Kidney tubule cell (primary cell): ENCODE measurements at regions not wholly inside any gene's neighbourhood (a gene's known extent, or its start where the extent isn't known, plus 50 kb on each side); places are given as distances from the start of the nearest gene placed in this dataset.

Source experiments
- DNase-seq: peaks from one replicate; pipeline ENCODE4 v3.0.0-alpha.2; 2018; ENCODE audit warnings: low spot score

DNA sequence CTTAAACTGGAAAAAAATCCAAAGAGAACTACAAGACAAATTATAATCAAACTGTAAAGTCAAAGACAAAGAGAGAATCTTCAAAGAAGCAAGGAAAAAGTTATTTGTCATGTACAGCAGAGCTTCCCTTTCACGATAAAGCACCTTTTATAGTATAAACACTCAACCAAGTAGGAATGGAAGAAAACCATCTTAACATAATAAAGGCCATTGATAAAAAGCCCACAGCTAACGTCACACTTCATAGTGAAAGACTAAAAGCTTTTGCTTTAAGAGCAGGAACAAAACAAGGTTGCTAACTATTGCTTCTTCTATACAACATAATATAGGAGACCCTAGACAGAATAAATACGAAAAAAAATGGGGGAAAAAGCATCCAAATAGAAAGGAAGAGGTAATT, 595.7 kb upstream of the POU3F4 start:
- no peak for DNase-seq

DNA sequence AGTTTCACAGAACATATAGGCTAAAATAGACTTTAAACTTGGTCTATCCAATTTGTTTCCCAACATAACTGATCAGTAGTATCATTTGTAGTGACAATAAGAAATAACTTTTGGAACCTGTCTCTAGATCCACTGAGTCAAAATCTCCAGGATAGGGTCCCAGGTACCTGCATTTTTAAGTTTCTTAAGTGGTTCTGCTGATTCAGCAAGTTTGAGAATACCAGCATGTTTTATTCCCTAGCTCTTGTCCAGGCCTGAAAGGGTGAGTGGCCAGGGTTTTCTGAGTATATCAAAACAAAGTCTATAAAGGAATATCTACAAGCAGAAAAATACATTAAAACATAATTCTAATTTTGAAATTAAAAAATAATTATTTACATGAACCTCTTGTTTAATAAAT, 573.1 kb upstream of the POU3F4 start:
- DNase-seq = no peak

- DNase-seq = peak; percentile 12
Measured at GRCh38 chrX:82945332-82945731, 562.8 kb upstream of the POU3F4 start.

- DNase-seq = peak; percentile 15
Measured at GRCh38 chrX:82961129-82961528, 547.0 kb upstream of the POU3F4 start.

DNA sequence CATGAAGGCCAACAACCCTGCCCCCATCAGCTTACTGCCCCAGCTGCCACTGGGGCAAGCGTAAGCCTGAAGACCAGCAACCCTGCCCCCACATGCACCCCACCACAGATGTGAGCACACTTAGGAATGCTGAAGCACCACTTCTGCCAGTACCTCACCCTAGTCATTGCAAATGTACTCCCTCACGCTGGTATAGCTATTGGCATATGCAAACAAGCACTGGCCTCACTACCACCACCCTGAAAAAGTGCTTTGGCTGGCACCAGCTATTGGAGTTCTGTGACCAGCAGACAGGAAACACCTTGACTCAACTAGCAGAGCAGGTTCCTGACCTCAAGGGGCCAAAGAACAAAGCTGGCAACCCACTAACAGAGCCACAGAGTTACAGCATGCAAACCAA, 534.4 kb upstream of the POU3F4 start:
- DNase-seq = no peak

DNA sequence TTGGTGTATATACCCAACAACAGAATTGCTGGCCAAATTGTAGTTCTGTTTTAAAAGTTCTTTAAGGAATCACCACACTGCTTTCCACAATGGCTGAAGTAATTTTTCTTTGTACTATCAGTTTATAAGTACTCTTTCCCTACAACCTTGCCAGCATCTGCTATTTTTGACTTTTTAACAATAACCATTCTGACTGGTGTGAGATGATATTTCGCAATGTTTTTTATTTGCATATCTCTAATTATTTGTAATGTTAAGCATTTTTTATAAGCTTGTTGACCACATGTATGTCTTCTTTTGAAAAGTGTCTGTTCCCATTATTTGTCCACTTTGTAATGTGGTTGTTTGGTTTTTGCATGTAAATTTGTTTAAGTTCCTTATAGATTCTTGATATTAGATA, 509.9 kb upstream of the POU3F4 start:
- no peak for DNase-seq

DNA sequence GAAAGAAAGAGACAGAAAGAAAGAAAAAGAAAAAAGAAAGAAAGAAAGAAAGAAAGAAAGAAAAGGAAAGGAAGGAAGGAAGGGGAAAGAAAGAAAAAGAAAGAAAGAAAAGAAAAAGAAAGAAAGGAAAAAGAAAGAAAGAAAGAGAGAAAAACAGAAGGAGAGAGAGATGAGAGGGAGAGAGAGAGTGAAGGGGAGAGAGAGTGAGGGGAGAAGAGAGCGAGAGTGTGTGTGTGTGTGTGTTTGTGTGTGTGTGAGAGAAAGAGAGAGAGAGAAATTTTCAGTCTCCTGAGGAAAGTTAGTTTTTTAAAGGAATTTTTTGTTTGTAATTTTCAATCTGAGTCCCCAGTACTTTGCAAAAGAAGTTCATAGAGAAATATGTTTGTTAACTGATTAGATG, 504.1 kb upstream of the POU3F4 start:
- no peak for DNase-seq

GRCh38 chrX:83008415-83008814, 499.7 kb upstream of the POU3F4 start:
- peak; percentile 16 for DNase-seq

DNA sequence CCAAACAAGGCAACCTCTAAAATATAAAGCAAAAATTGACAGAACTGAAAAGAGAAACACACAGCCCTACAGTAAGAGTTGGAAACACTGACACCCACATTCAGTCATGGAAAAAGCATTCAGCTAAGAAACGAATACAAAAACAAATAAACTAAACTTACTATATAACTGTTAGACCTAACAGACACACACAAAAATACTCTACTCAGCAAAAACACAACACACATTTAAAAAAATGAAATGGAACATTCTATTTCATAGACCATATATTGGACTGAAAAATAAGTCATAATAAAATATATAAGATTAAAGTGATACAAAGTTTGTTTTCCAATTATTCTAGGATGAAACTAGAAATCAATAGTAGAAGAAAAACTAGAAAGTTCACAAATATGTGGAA, 488.8 kb upstream of the POU3F4 start:
- DNase-seq = no peak

DNA sequence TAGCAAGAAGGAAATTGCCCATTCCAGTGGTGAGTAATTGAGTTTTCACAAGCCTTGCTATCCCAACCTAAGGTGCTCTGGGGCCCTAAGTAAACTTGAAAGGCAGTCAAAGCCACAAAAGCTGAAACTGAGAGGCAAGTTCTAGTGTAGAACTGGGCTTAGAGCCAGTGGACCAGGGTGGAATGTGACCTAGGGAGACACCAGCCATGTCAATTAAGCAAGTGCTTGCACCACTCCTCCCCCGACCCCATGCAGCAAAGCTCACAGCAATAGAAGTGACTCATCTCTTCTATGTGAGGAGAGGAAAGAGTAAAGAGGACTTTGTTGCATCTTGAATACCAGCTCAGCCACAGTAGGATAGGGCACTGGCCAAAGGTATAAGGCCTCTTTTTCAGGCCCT, 486.1 kb upstream of the POU3F4 start:
- peak; percentile 75 for DNase-seq
